ENCODE measurements at regions not wholly inside any gene's neighbourhood (a gene's known extent, or its start where the extent isn't known, plus 50 kb on each side); places are given as distances from the start of the nearest gene placed in this dataset.

DNA sequence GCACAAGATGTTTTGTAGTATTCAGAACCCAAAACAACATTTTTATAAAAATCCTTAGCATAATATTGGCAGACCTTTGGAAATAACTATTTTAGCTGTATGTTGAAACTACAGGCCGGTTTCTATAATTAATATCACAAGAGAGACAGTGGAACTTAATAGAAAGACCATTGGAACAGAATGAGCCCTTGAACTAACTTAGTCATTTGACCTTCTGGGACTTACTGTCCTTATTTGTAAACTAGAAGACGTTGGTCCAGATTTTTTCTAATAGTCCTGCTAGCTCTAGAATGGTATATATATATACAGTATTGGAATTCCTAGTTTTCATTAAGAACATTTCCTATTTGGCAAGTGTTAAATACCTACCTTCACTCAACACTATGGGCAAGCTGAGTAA is 69.5 kb upstream of the ALDH1A1 start:
- DNase-seq (ENCODE audit: low read depth in 2 of 3, low spot score in 2 of 3): no peak

DNA sequence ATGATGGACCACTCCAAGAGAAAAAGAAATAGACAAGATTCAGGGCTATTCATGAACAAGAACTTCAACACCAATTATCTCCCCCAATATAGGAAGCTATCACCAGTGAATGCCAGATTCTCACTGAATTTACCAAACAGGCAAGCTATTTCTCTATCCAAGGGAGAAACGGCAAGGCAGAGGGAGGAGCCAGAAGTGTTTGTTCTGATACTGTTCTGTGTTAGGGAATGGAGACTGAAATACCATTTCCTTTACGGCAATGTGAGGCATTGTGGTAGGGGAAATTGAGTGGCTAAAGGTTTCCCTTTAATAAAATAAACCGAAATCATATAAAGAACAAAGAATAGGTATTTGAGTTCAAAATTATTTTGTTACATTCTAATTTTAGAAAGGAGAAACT is 68.0 kb upstream of the ALDH1A1 start:
- no peak for DNase-seq (ENCODE audit: low read depth in 2 of 3, low spot score in 2 of 3)

- DNase-seq (ENCODE audit: low read depth in 2 of 3, low spot score in 2 of 3): no peak
Observed at GRCh38 chr9:73014011-73014410, 61.2 kb upstream of the ALDH1A1 start.

- DNase-seq (ENCODE audit: low read depth in 2 of 3, low spot score in 2 of 3): no peak
Observed at GRCh38 chr9:73011956-73012355, 59.1 kb upstream of the ALDH1A1 start.

DNA sequence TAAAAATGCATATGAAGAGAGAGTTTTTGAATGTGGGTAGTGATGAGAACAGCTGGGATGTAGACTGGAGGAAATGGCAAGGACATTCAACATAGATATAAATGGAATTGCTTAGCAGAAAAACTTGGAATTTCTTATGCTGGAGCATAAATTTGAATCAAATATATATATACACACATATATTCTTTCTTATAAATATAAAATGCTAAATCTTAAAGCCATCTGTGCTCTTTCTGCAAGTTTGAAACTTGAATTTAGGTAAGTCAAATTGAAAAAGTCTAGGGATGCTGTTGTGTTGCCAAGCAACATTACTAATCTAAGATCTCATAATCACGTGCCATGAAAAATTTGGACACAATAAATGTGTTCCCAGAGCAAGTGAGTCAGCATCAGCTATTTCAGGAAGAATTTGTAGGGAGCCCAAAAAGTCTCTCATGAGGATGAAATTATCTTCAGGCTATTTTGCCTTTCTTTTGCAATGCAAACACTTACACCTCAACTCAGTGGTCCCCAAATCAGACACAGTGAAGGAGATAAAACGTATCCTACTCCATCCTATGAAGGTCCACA is 58.4 kb upstream of the ALDH1A1 start:
- no peak for DNase-seq (ENCODE audit: low read depth in 2 of 3, low spot score in 2 of 3)

GRCh38 chr9:73009649-73010288 is 56.9 kb upstream of the ALDH1A1 start:
- peak in 2 of 3 donors; percentile 55 to 88 for DNase-seq (ENCODE audit: low read depth in 2 of 3, low spot score in 2 of 3)

- DNase-seq (ENCODE audit: low read depth in 2 of 3, low spot score in 2 of 3): peak in 2 of 3 donors; percentile 38 to 61
Observed at GRCh38 chr9:73007966-73008672, 55.3 kb upstream of the ALDH1A1 start.

DNA sequence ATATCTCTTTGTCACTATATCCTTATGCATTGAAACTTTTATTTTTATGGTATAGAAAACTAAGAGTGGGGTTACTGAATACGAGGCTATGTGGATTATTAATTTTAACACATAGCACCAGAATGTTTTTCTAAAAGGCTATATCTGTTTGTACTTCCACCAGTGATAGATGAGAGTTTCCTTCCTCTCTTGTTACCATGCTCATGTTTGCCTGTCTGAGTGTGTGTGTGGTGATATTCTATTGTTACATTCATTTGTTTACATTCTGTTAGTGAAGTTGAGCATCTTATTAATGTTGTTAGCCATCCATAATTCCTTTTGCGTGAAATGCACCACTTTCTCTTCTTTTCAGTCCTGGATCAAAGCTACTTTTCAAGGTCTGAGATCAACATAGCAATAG is 54.1 kb upstream of the ALDH1A1 start:
- DNase-seq (ENCODE audit: low read depth in 2 of 3, low spot score in 2 of 3): no peak

Data from hematopoietic multipotent progenitor cell (in vitro differentiated cells).